GM12878 (cell line): ENCODE measurements at regions not wholly inside any gene's neighbourhood (a gene's known extent, or its start where the extent isn't known, plus 50 kb on each side); places are given as distances from the start of the nearest gene placed in this dataset.

Experiments used
- ATAC-seq: fragments of 200-7000 bp; cut with Tn5 transposase; 3 replicates; pipeline ENCODE4 v1.9.1; 2020; ENCODE audit warnings: mild to moderate bottlenecking, moderate library complexity
- BruUV-seq: library from RNA; stranded (reverse); fragments of 400-500 nt; replicated peaks from 2 replicates; lab custom pipeline; 2021; lab: Mats Ljungman, UMichigan
- CTCF ChIA-PET: fragments of 300-600 bp; sonication (Branson Sonifier 250); formaldehyde crosslinking; extraction: SDS; loops from one replicate; lab custom pipeline; 2021; ENCODE audit warnings: inconsistent platforms; lab: Yijun Ruan, JAX
- POLR2A ChIA-PET: fragments of 350-600 bp; formaldehyde crosslinking; extraction: SDS; loops from one replicate; lab custom pipeline; 2021; ENCODE audit warnings: inconsistent platforms; lab: Charles Lee
- RAD21 ChIA-PET: fragments of 300-600 bp; sonication (Branson Sonifier 250); formaldehyde crosslinking; loops from one replicate; lab custom pipeline; 2023; ENCODE audit warnings: antibody characterized with exemption; ENCODE audit not compliant: unreplicated experiment; lab: Charles Lee
- SMC1A ChIA-PET: fragments of 300-600 bp; sonication (Branson Sonifier 250); formaldehyde crosslinking; loops from one replicate; lab custom pipeline; 2023; ENCODE audit not compliant: unreplicated experiment, uncharacterized antibody; lab: Charles Lee
- DNase-seq: peaks from one replicate; pipeline ENCODE4 v3.0.0-alpha.2; 2011; ENCODE audit warnings: low read depth, low spot score
- FAIRE-seq: peaks from 3 replicates; lab custom pipeline; 2011; peaks lifted over from hg19 to GRCh38; lab: Jason Lieb, UNC
- H2AFZ ChIP-seq: 2 replicates; pipeline ENCODE4 v1.6.0; 2011; ENCODE audit warnings: low read depth, low read length, control low read depth; ENCODE audit not compliant: control insufficient read depth
- H3K27ac ChIP-seq: 2 replicates; pipeline ENCODE4 v1.5.1; 2011; ENCODE audit warnings: control low read depth; ENCODE audit not compliant: control insufficient read depth, insufficient read depth
- H3K27me3 ChIP-seq, 2 experiments: replicated peaks in 1 of 2; 2 replicates each; pipeline versions ENCODE4 v1.6.0 to v1.6.1; 2011; ENCODE audit warnings: low read length in 1 of 2; ENCODE audit not compliant: control insufficient read depth in 2 of 2, insufficient read depth in 2 of 2
- H3K36me3 ChIP-seq, 2 experiments: 2 replicates each; pipeline ENCODE4 v1.5.1; 2011; ENCODE audit warnings: low read length in 1 of 2; ENCODE audit not compliant: control insufficient read depth in 2 of 2, insufficient read depth in 2 of 2
- H3K4me1 ChIP-seq: 2 replicates; pipeline ENCODE4 v1.6.1; 2011; ENCODE audit warnings: mild to moderate bottlenecking, low read length, moderate library complexity, mixed read lengths; ENCODE audit not compliant: control insufficient read depth, insufficient read depth
- H3K4me2 ChIP-seq: 2 replicates; pipeline ENCODE4 v1.6.0; 2011; ENCODE audit warnings: control low read depth; ENCODE audit not compliant: control insufficient read depth, insufficient read depth
- H3K4me3 ChIP-seq: fragments of 200-600 bp; sonication (generic); 2 replicates; pipeline ENCODE4 v1.5.1; 2016
- H3K79me2 ChIP-seq: 2 replicates; pipeline ENCODE4 v1.6.0; 2011; ENCODE audit warnings: low read length; ENCODE audit not compliant: control insufficient read depth, insufficient read depth
- H3K9ac ChIP-seq: 2 replicates; pipeline ENCODE4 v1.8.0; 2011; ENCODE audit warnings: low read length, control low read depth, mixed read lengths; ENCODE audit not compliant: control insufficient read depth, insufficient read depth
- H3K9me3 ChIP-seq: replicated peaks from 3 replicates; pipeline ENCODE4 v1.5.1; 2011; ENCODE audit warnings: mild to moderate bottlenecking, low read length; ENCODE audit not compliant: control insufficient read depth, insufficient read depth
- H4K20me1 ChIP-seq: 2 replicates; pipeline ENCODE4 v1.6.0; 2011; ENCODE audit not compliant: control insufficient read depth, insufficient read depth
- CHD2 ChIP-seq: IDR thresholded peaks from 2 replicates; pipeline ENCODE4 v1.6.1; 2011; ENCODE audit warnings: low read depth, low read length, improper control_type of control experiment, borderline replicate concordance
- EGR1 ChIP-seq, 2 experiments: IDR thresholded peaks; 1 replicate in 1 of 2; 2 replicates in 1 of 2; pipeline ENCODE4 v1.6.1; 2011 to 2012; ENCODE audit warnings: low read depth in 2 of 2, low read length in 2 of 2, borderline replicate concordance in 1 of 2, mild to moderate bottlenecking in 1 of 2, moderate library complexity in 1 of 2
- FOS ChIP-seq: IDR thresholded peaks from 3 replicates; pipeline ENCODE4 v1.6.1; 2011; ENCODE audit warnings: borderline replicate concordance; ENCODE audit not compliant: insufficient read length; ENCODE audit errors: extremely low read depth
- IRF4 ChIP-seq: IDR thresholded peaks from 2 replicates; pipeline ENCODE4 v1.6.1; 2011; ENCODE audit warnings: low read depth, low read length
- NKRF ChIP-seq: fragments of 450-650 bp; conservative IDR thresholded peaks from 2 replicates; pipeline ENCODE4 v1.6.1; 2017; ENCODE audit warnings: mild to moderate bottlenecking, moderate library complexity
- POLR2A ChIP-seq: IDR thresholded peaks from 2 replicates; pipeline ENCODE4 v1.6.1; 2011; ENCODE audit warnings: low read depth, mild to moderate bottlenecking, low read length
- RUNX3 ChIP-seq: IDR thresholded peaks from 2 replicates; pipeline ENCODE4 v1.6.1; 2012; ENCODE audit warnings: low read length, inconsistent platforms
- ZBTB40 ChIP-seq: fragments of 450-650 bp; IDR thresholded peaks from 2 replicates; pipeline ENCODE4 v1.6.1; 2016; ENCODE audit warnings: mild to moderate bottlenecking, moderate library complexity, borderline replicate concordance
- whole genome bisulfite sequencing: methylation state at CpG from one replicate; pipeline ENCODE4 v1.1.6; 2016; ENCODE audit warnings: low lambda C conversion rate; ENCODE audit not compliant: insufficient replicate concordance, insufficient coverage; ENCODE audit errors: missing lambda C conversion rate; 5-methylcytosine and 5-hydroxymethylcytosine counted together
- in situ Hi-C: fragments of 300-500 bp; cut with MboI; formaldehyde crosslinking; loops from 9 replicates; pipeline ENCODE4 v1.14.3; 2018; ENCODE audit warnings: mixed read lengths
- intact Hi-C: fragments of 100-400 bp; cut with micrococcal nuclease; formaldehyde crosslinking; loops from one replicate; pipeline ENCODE4 v1.14.2; 2022; ENCODE audit not compliant: unreplicated experiment

- FAIRE-seq, result no peak
- no peak for ATAC-seq
- Histone ChIP-seq H2AFZ (no peak overlapping the region), H3K4me3 (no peak overlapping the region), H3K9ac (no peak overlapping the region), H3K36me3 (no peaks in the 10 kb centered on the region), H4K20me1 (no peaks in the 10 kb centered on the region), H3K9me3 (no peaks in the 10 kb centered on the region), H3K79me2 (no peaks in the 10 kb centered on the region), H3K4me2 (no peak overlapping the region), H3K27me3 (no peaks in the 10 kb centered on the region), H3K27ac (no peak overlapping the region), H3K4me1 (no peaks in the 10 kb centered on the region)
- 36% methylated on average over 3 of the region's 3 CpGs for WGBS
- no peak for DNase-seq
- ChIA-PET CTCF (no interaction called here), SMC1A (interaction anchor here (0.8 to 1.5 kb wide), 2 partner anchors 8 to 18 kb away, joined by 4 read pairs; no protein-coding TSS in a partner anchor), POLR2A (no interaction called here), RAD21 (no interaction called here)
- intact Hi-C loops, result no loop called here
- in situ Hi-C loops, result no loop called here
- BruUV-seq, result no TSS peak
- TF ChIP-seq EGR1 (IDR thresholded peaks at IDR 0.05; ENCODE audit: borderline replicate concordance in 1 of 2, low read depth in 2 of 2, low read length in 2 of 2) (no peak), CHD2 (no peak), POLR2A (no peak), RUNX3 (no peak), IRF4 (no peak), FOS (no peak), ZBTB40 (no peak), NKRF (no peak)
Observed at GRCh38 chr2:210938228-210938627, 381.8 kb downstream of the CPS1 start.
